GM20000 (cell line): ENCODE measurements at regions not wholly inside any gene's neighbourhood (a gene's known extent, or its start where the extent isn't known, plus 50 kb on each side); places are given as distances from the start of the nearest gene placed in this dataset.

Source experiments
- DNase-seq: peaks from one replicate; pipeline ENCODE4 v3.0.0; 2012; ENCODE audit warnings: low spot score
- CTCF ChIP-seq: IDR thresholded peaks from 2 replicates; pipeline ENCODE4 v1.5.1; 2012; ENCODE audit warnings: mild to moderate bottlenecking, control low read depth; ENCODE audit errors: extremely low read depth, missing control alignments

- no peak for TF ChIP-seq CTCF
These were observed 688.2 kb upstream of the SOX9 start for GRCh38 chr17:71432378-71433315.

DNA sequence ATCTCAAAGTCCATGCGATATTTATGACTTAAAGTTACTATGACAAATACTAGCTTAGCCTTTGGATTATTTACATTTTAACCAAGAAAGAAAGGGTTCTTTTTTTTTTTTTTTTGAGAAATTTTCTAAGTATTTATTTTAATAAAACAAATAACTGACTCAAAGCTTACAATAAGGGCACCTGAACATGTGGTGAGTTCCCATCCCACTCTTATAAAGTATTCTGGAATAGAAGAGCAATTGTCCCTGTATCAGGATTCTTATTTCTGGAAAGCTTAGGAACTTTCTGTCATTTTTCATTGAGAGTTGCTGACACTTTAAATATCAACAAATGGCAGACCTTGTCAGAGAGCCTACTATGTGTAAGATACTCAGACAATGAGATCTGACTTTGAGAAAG, 686.1 kb upstream of the SOX9 start:
- TF ChIP-seq CTCF: no peak
- no peak for DNase-seq

More at GRCh38 chr17:71432378-71433315, 688.2 kb upstream of the SOX9 start:
- DNase-seq: no peak

DNA sequence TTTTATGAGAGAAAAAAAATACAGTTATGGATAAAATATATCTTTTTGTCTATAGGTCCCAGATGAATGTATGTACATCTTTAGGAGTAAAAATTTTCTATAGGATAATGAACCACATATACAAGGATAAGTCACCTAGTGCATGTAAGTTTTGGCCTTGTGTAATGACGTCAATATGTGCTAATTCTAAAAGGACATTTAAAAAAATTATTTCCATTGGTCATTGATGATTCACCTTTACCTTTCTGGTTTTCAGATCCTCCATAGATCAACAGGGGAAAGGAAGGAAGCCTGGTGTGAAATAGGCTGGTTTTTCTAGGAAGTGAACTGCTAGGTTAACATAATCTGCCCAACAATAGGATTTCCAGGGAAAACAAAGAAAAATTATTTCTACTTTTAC, 684.3 kb upstream of the SOX9 start:
- DNase-seq: no peak
- TF ChIP-seq CTCF: no peak

DNA sequence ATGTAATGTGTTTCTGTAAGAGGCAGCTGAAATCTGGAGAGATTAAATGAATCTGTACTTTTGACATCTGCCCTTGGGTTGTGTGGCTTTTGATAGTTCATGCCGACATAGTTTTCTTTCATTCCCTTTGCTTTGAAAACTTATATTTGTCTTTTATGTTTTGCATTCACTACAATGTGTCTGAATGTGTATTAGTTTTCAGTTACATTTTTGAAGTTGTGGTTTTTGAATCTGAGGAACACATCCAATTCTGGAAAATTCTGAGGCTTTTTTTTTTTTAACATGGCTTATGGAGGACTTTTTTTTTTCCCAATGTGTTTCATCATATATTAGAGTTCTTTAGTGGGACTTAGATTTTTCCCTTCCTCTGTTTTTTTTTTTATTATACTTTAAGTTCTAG, 683.7 kb upstream of the SOX9 start:
- no peak for TF ChIP-seq CTCF
- no peak for DNase-seq

- no peak for DNase-seq
- TF ChIP-seq CTCF: no peak
These were observed 682.1 kb upstream of the SOX9 start for GRCh38 chr17:71438631-71439146.

- TF ChIP-seq CTCF: no peak
- no peak for DNase-seq
These were observed 680.3 kb upstream of the SOX9 start for GRCh38 chr17:71440513-71440912.

DNA sequence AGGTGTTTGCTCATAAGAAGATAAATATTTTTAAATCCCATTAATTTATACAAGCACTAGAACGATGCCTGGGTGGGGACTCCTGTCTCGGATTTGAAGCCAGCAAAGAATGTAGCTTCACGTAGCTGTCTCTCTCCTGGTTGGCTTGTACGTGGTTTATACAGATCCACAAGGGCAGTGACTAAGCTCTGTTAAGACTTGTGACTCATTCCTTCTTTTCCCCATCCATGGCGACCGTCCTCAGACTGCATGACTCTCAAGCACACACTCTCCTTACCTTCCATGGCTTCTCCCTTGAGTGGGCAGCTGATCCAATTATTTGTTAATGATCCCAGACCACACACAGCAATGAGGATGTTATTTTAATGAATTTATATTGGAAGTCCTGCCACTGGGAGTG, 679.7 kb upstream of the SOX9 start:
- no peak for DNase-seq

More for the DNA sequence above, 679.7 kb upstream of the SOX9 start:
- TF ChIP-seq CTCF: no peak
